NCI-H510A treated with DMSO at 0.1 percent for 48 hours (cell line): ENCODE measurements at regions not wholly inside any gene's neighbourhood (a gene's known extent, or its start where the extent isn't known, plus 50 kb on each side); places are given as distances from the start of the nearest gene placed in this dataset.

ENCODE experiments used
- DNase-seq: peaks from one replicate; lab custom pipeline; 2025; lab: John Stamatoyannopoulos, UW

- DNase-seq = no peak
Observed at GRCh38 chr5:147168578-147169327, 66.1 kb upstream of the STK32A start.

- no peak for DNase-seq
Observed at GRCh38 chr5:147169399-147169798, 65.4 kb upstream of the STK32A start.

- DNase-seq = no peak
Observed at GRCh38 chr5:147169901-147170300, 64.9 kb upstream of the STK32A start.

GRCh38 chr5:147170603-147171002 lies 64.2 kb upstream of the STK32A start:
- DNase-seq = no peak

GRCh38 chr5:147174671-147175265 lies 60.1 kb upstream of the STK32A start:
- DNase-seq = no peak

- no peak for DNase-seq
Observed at GRCh38 chr5:147175516-147176097, 59.2 kb upstream of the STK32A start.

- no peak for DNase-seq
Observed at GRCh38 chr5:147176422-147176821, 58.4 kb upstream of the STK32A start.

GRCh38 chr5:147177125-147177840 lies 57.5 kb upstream of the STK32A start:
- DNase-seq = no peak

GRCh38 chr5:147179562-147180147 lies 55.2 kb upstream of the STK32A start:
- DNase-seq = no peak

- DNase-seq = no peak
Observed at GRCh38 chr5:147180751-147181150, 54.1 kb upstream of the STK32A start.
